GM18505 (cell line): ENCODE measurements at regions not wholly inside any gene's neighbourhood (a gene's known extent, or its start where the extent isn't known, plus 50 kb on each side); places are given as distances from the start of the nearest gene placed in this dataset.

Source experiments
- ATAC-seq: cut with Tn5 transposase; IDR thresholded peaks from one replicate; pipeline ENCODE4 v1.9.1; 2021; ENCODE audit not compliant: unreplicated experiment
- POLR2A ChIP-seq: IDR thresholded peaks from 4 replicates; pipeline ENCODE4 v1.6.1; 2011; ENCODE audit warnings: borderline replicate concordance; ENCODE audit not compliant: insufficient read depth, insufficient read length; ENCODE audit errors: extremely low read depth

- ATAC-seq = no peak
- TF ChIP-seq POLR2A = no peak
These were observed 325.6 kb upstream of the USP15 start for GRCh38 chr12:61934564-61934963.

GRCh38 chr12:61939977-61940376 lies 320.2 kb upstream of the USP15 start:
- no peak for ATAC-seq
- no peak for TF ChIP-seq POLR2A

- ATAC-seq = no peak
- no peak for TF ChIP-seq POLR2A
These were observed 303.7 kb upstream of the USP15 start for GRCh38 chr12:61956545-61956944.

- ATAC-seq = no peak
These were observed 285.7 kb upstream of the USP15 start for GRCh38 chr12:61974461-61974860.

GRCh38 chr12:61985830-61986229 lies 274.4 kb upstream of the USP15 start:
- TF ChIP-seq POLR2A = no peak
- ATAC-seq = no peak

More at GRCh38 chr12:61974461-61974860, 285.7 kb upstream of the USP15 start:
- no peak for TF ChIP-seq POLR2A

- ATAC-seq = no peak
- no peak for TF ChIP-seq POLR2A
These were observed 273.0 kb upstream of the USP15 start for GRCh38 chr12:61987173-61987572.

- ATAC-seq = no peak
- no peak for TF ChIP-seq POLR2A
These were observed 268.5 kb upstream of the USP15 start for GRCh38 chr12:61991661-61992060.

GRCh38 chr12:61993734-61994345 lies 266.4 kb upstream of the USP15 start:
- no peak for TF ChIP-seq POLR2A

GRCh38 chr12:61996717-61997116 lies 263.5 kb upstream of the USP15 start:
- ATAC-seq = no peak
- no peak for TF ChIP-seq POLR2A

More at GRCh38 chr12:61993734-61994345, 266.4 kb upstream of the USP15 start:
- ATAC-seq = peak; percentile 81

- ATAC-seq = no peak
- no peak for TF ChIP-seq POLR2A
These were observed 261.4 kb upstream of the USP15 start for GRCh38 chr12:61998791-61999190.

GRCh38 chr12:61999311-61999710 lies 260.9 kb upstream of the USP15 start:
- TF ChIP-seq POLR2A = no peak
- no peak for ATAC-seq

- ATAC-seq = no peak
- no peak for TF ChIP-seq POLR2A
These were observed 258.8 kb upstream of the USP15 start for GRCh38 chr12:62001424-62001823.

GRCh38 chr12:62003226-62003625 lies 257.0 kb upstream of the USP15 start:
- ATAC-seq = no peak

GRCh38 chr12:62003701-62004100 lies 256.5 kb upstream of the USP15 start:
- ATAC-seq = no peak

More at GRCh38 chr12:62003226-62003625, 257.0 kb upstream of the USP15 start:
- no peak for TF ChIP-seq POLR2A

GRCh38 chr12:62005615-62006014 lies 254.6 kb upstream of the USP15 start:
- TF ChIP-seq POLR2A = no peak
- no peak for ATAC-seq

More at GRCh38 chr12:62003701-62004100, 256.5 kb upstream of the USP15 start:
- no peak for TF ChIP-seq POLR2A
